GM23338 (cell line): ENCODE measurements at regions not wholly inside any gene's neighbourhood (a gene's known extent, or its start where the extent isn't known, plus 50 kb on each side); places are given as distances from the start of the nearest gene placed in this dataset.

ENCODE experiments used
- ATAC-seq: fragments of 200-7000 bp; cut with Tn5 transposase; 3 replicates; pipeline ENCODE4 v1.9.1; 2020
- DNase-seq: peaks from one replicate; pipeline ENCODE4 v3.0.0-alpha.2; 2015; ENCODE audit warnings: low spot score
- H2AFZ ChIP-seq: fragments of 200-600 bp; sonication (generic); 2 replicates; pipeline ENCODE4 v1.8.0; 2016; ENCODE audit warnings: antibody characterized with exemption, mild to moderate bottlenecking, moderate library complexity
- H3F3A ChIP-seq: fragments of 200-600 bp; sonication (generic); replicated peaks from 2 replicates; pipeline ENCODE4 v1.8.0; 2017; ENCODE audit warnings: antibody characterized with exemption, mixed run types, low read depth
- H3K27ac ChIP-seq: fragments of 200-600 bp; sonication (generic); 2 replicates; pipeline ENCODE4 v1.6.1; 2016; ENCODE audit warnings: low read depth
- H3K27me3 ChIP-seq: fragments of 200-600 bp; sonication (generic); 2 replicates; pipeline ENCODE4 v1.8.0; 2016; ENCODE audit warnings: mild to moderate bottlenecking, mixed run types, moderate library complexity; ENCODE audit not compliant: insufficient read depth
- H3K36me3 ChIP-seq: fragments of 200-600 bp; sonication (generic); 2 replicates; pipeline ENCODE4 v1.8.0; 2016; ENCODE audit warnings: mild to moderate bottlenecking; ENCODE audit not compliant: insufficient read depth
- H3K4me1 ChIP-seq: fragments of 200-600 bp; sonication (generic); 2 replicates; pipeline ENCODE4 v1.8.0; 2016; ENCODE audit warnings: mild to moderate bottlenecking, moderate library complexity; ENCODE audit not compliant: insufficient read depth
- H3K4me2 ChIP-seq: fragments of 200-600 bp; sonication (generic); 2 replicates; pipeline ENCODE4 v1.7.1; 2017; ENCODE audit warnings: mixed run types
- H3K4me3 ChIP-seq: fragments of 200-600 bp; sonication (generic); 2 replicates; pipeline ENCODE4 v1.6.1; 2016; ENCODE audit warnings: mixed run types
- H3K79me2 ChIP-seq: fragments of 200-600 bp; sonication (generic); replicated peaks from 2 replicates; pipeline ENCODE4 v1.8.0; 2017; ENCODE audit warnings: mild to moderate bottlenecking; ENCODE audit not compliant: insufficient read depth
- H3K9me2 ChIP-seq: fragments of 200-600 bp; sonication (generic); 2 replicates; pipeline ENCODE4 v1.8.0; 2017; ENCODE audit not compliant: insufficient read depth
- H4K20me1 ChIP-seq: fragments of 200-600 bp; sonication (generic); replicated peaks from 2 replicates; pipeline ENCODE4 v1.8.0; 2017; ENCODE audit warnings: mild to moderate bottlenecking; ENCODE audit not compliant: insufficient read depth
- H3K27ac Mint-ChIP-seq: 2 replicates; pipeline ENCODE4 v1.8.0; 2020; ENCODE audit warnings: inconsistent platforms, mild to moderate bottlenecking, moderate library complexity, mixed read lengths
- H3K27me3 Mint-ChIP-seq: 3 replicates; pipeline ENCODE4 v1.8.0; 2022; ENCODE audit warnings: low read depth, mild to moderate bottlenecking, moderate library complexity, mixed read lengths, inconsistent platforms; ENCODE audit not compliant: insufficient read depth, poor library complexity
- H3K36me3 Mint-ChIP-seq: 3 replicates; pipeline ENCODE4 v1.8.0; 2021; ENCODE audit warnings: low read depth, mild to moderate bottlenecking, inconsistent platforms, moderate library complexity, mixed read lengths
- H3K4me1 Mint-ChIP-seq: 3 replicates; pipeline ENCODE4 v1.8.0; 2020; ENCODE audit warnings: mild to moderate bottlenecking, inconsistent platforms, mixed read lengths
- H3K4me3 Mint-ChIP-seq: 3 replicates; pipeline ENCODE4 v1.8.0; 2021; ENCODE audit warnings: moderate library complexity, mild to moderate bottlenecking, inconsistent platforms, mixed read lengths
- H3K9me3 Mint-ChIP-seq: 3 replicates; pipeline ENCODE4 v1.8.0; 2020; ENCODE audit warnings: moderate library complexity, mild to moderate bottlenecking, inconsistent platforms, mixed read lengths
- CREB1 ChIP-seq: fragments of 250-450 bp; sonication (Bioruptor Pico); IDR thresholded peaks from 2 replicates; pipeline ENCODE4 v1.5.0; 2020; ENCODE audit warnings: low read depth, mild to moderate bottlenecking, moderate library complexity
- EZH2 ChIP-seq: fragments of 200-600 bp; sonication (generic); IDR thresholded peaks from one replicate; pipeline ENCODE4 v1.8.0; 2017; ENCODE audit warnings: antibody characterized with exemption, mild to moderate bottlenecking, low read depth; ENCODE audit not compliant: unreplicated experiment
- POLR2AphosphoS5 ChIP-seq: IDR thresholded peaks from 2 replicates; pipeline ENCODE4 v1.6.1; 2016; ENCODE audit warnings: antibody characterized with exemption, low read depth
- ZNF114 ChIP-seq: fragments of 250-450 bp; sonication (Bioruptor Pico); IDR thresholded peaks from 2 replicates; pipeline ENCODE4 v1.5.0; 2020; ENCODE audit warnings: mild to moderate bottlenecking, moderate library complexity
- ZNF331 ChIP-seq: fragments of 250-450 bp; sonication (Bioruptor Pico); IDR thresholded peaks from 2 replicates; pipeline ENCODE4 v1.5.0; 2020; ENCODE audit warnings: low read depth, mild to moderate bottlenecking, moderate library complexity
- TF ChIP-seq, protein P1 (sequence below), 2 experiments: fragments of 200-600 bp in 1 of 2; sonication (generic) in 1 of 2; conservative IDR thresholded peaks; 2 replicates each; pipeline versions ENCODE4 v1.5.1 to v1.6.1; 2016 to 2017; ENCODE audit warnings: antibody characterized with exemption in 2 of 2, low read depth in 2 of 2, mild to moderate bottlenecking in 2 of 2, moderate library complexity in 1 of 2
- TF ChIP-seq, protein P2 (sequence below): IDR thresholded peaks from 2 replicates; pipeline ENCODE4 v1.6.1; 2016; ENCODE audit warnings: antibody characterized with exemption

DNA sequence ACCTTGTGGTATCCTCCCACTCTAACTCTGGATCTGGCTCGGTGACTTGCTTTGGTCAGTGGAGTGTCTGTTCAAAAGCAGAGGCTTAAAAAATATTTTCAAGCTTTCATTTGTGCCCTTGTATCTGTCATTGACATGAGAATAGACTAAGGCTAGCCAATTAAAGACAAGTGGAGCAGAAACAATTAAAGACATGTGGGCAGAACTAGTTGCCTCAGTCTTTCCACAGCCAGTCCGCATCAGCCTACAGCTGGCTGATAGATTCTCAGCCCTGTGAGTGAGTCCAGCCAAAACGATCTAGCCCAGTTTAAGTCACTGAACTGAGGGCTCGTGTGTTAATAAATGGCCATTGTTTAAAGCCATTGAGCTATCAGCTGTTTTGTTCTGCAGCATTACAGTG, 185.2 kb upstream of the DGKB start:
- H3K27ac Mint-ChIP-seq: 0 out of 2 replicates have a peak overlapping the region, but pooled peaks have one; percentile 35
- Histone ChIP-seq H3K4me3 (no peak overlapping the region), H3K27me3 (no peaks in the 10 kb centered on the region), H2AFZ (0 out of 2 replicates have a peak overlapping the region, but pooled peaks have one; percentile 16), H4K20me1 (no peaks in the 10 kb centered on the region), H3K79me2 (no peaks in the 10 kb centered on the region), H3K4me2 (no peak overlapping the region), H3K4me1 (no peaks in the 10 kb centered on the region), H3F3A (no peaks in the 10 kb centered on the region), H3K9me2 (no peaks in the 10 kb centered on the region), H3K27ac (no peak overlapping the region), H3K36me3 (no peaks in the 10 kb centered on the region)
- ATAC-seq (no peak; the same call in 2 of the 3 replicates), DNase-seq (no peak)
- H3K4me3 Mint-ChIP-seq: no peak overlapping the region
- TF ChIP-seq, protein P1, sequence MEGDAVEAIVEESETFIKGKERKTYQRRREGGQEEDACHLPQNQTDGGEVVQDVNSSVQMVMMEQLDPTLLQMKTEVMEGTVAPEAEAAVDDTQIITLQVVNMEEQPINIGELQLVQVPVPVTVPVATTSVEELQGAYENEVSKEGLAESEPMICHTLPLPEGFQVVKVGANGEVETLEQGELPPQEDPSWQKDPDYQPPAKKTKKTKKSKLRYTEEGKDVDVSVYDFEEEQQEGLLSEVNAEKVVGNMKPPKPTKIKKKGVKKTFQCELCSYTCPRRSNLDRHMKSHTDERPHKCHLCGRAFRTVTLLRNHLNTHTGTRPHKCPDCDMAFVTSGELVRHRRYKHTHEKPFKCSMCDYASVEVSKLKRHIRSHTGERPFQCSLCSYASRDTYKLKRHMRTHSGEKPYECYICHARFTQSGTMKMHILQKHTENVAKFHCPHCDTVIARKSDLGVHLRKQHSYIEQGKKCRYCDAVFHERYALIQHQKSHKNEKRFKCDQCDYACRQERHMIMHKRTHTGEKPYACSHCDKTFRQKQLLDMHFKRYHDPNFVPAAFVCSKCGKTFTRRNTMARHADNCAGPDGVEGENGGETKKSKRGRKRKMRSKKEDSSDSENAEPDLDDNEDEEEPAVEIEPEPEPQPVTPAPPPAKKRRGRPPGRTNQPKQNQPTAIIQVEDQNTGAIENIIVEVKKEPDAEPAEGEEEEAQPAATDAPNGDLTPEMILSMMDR (conservative IDR thresholded peaks at IDR 0.05; ENCODE audit: low read depth in 2 of 2): no peak
- TF ChIP-seq POLR2AphosphoS5: no peak
- H3K4me1 Mint-ChIP-seq: no peaks in the 10 kb centered on the region
- H3K9me3 Mint-ChIP-seq: no peaks in the 10 kb centered on the region
- no peaks in the 10 kb centered on the region for H3K36me3 Mint-ChIP-seq
- no peaks in the 10 kb centered on the region for H3K27me3 Mint-ChIP-seq

DNA sequence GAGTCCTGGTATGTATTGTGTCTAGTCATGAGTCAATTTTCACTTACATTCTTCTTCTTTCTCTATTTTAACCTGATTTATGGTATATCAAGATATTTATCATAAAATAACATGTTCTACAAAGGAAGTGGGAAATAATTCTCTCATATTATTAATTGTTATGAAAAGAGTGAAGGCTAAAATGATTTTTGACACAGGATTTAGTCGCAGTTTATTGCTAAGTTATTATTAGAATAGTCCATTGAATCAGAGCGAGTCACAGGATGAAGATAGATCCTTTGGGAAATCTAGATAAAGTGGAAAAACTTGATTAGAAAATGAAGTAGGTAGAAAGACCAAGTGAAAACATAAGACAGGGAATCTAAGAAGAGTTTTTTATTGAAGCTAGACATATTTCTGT, 184.3 kb upstream of the DGKB start:
- no peaks in the 10 kb centered on the region for H3K27me3 ChIP-seq
- no peaks in the 10 kb centered on the region for H4K20me1 ChIP-seq
- H3K79me2 ChIP-seq: no peaks in the 10 kb centered on the region
- H3K9me3 Mint-ChIP-seq: no peaks in the 10 kb centered on the region
- no peaks in the 10 kb centered on the region for H3K36me3 Mint-ChIP-seq
- H3K4me1 Mint-ChIP-seq: no peaks in the 10 kb centered on the region
- TF ChIP-seq, protein P1 (conservative IDR thresholded peaks at IDR 0.05; ENCODE audit: low read depth in 2 of 2): no peak
- TF ChIP-seq CREB1 (CRISPR knock-in tag) (no peak), ZNF114 (CRISPR knock-in tag) (no peak), ZNF331 (CRISPR knock-in tag) (no peak), EZH2 (no peak), POLR2AphosphoS5 (no peak)
- TF ChIP-seq, protein P2, sequence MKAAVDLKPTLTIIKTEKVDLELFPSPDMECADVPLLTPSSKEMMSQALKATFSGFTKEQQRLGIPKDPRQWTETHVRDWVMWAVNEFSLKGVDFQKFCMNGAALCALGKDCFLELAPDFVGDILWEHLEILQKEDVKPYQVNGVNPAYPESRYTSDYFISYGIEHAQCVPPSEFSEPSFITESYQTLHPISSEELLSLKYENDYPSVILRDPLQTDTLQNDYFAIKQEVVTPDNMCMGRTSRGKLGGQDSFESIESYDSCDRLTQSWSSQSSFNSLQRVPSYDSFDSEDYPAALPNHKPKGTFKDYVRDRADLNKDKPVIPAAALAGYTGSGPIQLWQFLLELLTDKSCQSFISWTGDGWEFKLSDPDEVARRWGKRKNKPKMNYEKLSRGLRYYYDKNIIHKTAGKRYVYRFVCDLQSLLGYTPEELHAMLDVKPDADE: no peak
- H3K4me3 Mint-ChIP-seq: no peak overlapping the region
- H3K4me3 ChIP-seq: no peak overlapping the region
- no peaks in the 10 kb centered on the region for H3K36me3 ChIP-seq
- H3F3A ChIP-seq: no peaks in the 10 kb centered on the region
- no peak overlapping the region for H3K4me2 ChIP-seq
- H3K27me3 Mint-ChIP-seq: no peaks in the 10 kb centered on the region
- ATAC-seq: no peak
- H3K27ac ChIP-seq: no peak overlapping the region
- no peak overlapping the region for H3K27ac Mint-ChIP-seq
- H3K9me2 ChIP-seq: no peaks in the 10 kb centered on the region
- no peaks in the 10 kb centered on the region for H3K4me1 ChIP-seq
- no peak overlapping the region for H2AFZ ChIP-seq
- DNase-seq: no peak
